ENCODE measurements at regions not wholly inside any gene's neighbourhood (a gene's known extent, or its start where the extent isn't known, plus 50 kb on each side); places are given as distances from the start of the nearest gene placed in this dataset.

GRCh38 chr9:75612205-75612604, 278.3 kb upstream of the PCSK5 start:
- no peak for TF ChIP-seq ZNF70 (CRISPR knock-in tag; IDR thresholded peaks at IDR 0.05)
- TF ChIP-seq GLIS3 (CRISPR knock-in tag; IDR thresholded peaks at IDR 0.05): no peak
- TF ChIP-seq, protein P1, sequence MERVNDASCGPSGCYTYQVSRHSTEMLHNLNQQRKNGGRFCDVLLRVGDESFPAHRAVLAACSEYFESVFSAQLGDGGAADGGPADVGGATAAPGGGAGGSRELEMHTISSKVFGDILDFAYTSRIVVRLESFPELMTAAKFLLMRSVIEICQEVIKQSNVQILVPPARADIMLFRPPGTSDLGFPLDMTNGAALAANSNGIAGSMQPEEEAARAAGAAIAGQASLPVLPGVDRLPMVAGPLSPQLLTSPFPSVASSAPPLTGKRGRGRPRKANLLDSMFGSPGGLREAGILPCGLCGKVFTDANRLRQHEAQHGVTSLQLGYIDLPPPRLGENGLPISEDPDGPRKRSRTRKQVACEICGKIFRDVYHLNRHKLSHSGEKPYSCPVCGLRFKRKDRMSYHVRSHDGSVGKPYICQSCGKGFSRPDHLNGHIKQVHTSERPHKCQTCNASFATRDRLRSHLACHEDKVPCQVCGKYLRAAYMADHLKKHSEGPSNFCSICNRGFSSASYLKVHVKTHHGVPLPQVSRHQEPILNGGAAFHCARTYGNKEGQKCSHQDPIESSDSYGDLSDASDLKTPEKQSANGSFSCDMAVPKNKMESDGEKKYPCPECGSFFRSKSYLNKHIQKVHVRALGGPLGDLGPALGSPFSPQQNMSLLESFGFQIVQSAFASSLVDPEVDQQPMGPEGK (CRISPR knock-in tag; IDR thresholded peaks at IDR 0.05; ENCODE audit: borderline replicate concordance): no peak
- TF ChIP-seq OSR1 (CRISPR knock-in tag; IDR thresholded peaks at IDR 0.05): no peak
- no peak for TF ChIP-seq CSDC2 (CRISPR knock-in tag; IDR thresholded peaks at IDR 0.05)
- TF ChIP-seq RARB (CRISPR knock-in tag; IDR thresholded peaks at IDR 0.05): no peak
- TF ChIP-seq ZNF8 (CRISPR knock-in tag; IDR thresholded peaks at IDR 0.05): no peak
- no peak for TF ChIP-seq ZFP3 (CRISPR knock-in tag; IDR thresholded peaks at IDR 0.05)
- TF ChIP-seq, protein P2, sequence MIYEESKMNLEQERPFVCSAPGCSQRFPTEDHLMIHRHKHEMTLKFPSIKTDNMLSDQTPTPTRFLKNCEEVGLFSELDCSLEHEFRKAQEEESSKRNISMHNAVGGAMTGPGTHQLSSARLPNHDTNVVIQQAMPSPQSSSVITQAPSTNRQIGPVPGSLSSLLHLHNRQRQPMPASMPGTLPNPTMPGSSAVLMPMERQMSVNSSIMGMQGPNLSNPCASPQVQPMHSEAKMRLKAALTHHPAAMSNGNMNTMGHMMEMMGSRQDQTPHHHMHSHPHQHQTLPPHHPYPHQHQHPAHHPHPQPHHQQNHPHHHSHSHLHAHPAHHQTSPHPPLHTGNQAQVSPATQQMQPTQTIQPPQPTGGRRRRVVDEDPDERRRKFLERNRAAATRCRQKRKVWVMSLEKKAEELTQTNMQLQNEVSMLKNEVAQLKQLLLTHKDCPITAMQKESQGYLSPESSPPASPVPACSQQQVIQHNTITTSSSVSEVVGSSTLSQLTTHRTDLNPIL (CRISPR knock-in tag; IDR thresholded peaks at IDR 0.05; ENCODE audit: low read depth): no peak
- TF ChIP-seq ISL1 (CRISPR knock-in tag; IDR thresholded peaks at IDR 0.05): no peak
- TF ChIP-seq BACH2 (CRISPR knock-in tag; IDR thresholded peaks at IDR 0.05; ENCODE audit: borderline replicate concordance): no peak
- ATAC-seq: no peak

DNA sequence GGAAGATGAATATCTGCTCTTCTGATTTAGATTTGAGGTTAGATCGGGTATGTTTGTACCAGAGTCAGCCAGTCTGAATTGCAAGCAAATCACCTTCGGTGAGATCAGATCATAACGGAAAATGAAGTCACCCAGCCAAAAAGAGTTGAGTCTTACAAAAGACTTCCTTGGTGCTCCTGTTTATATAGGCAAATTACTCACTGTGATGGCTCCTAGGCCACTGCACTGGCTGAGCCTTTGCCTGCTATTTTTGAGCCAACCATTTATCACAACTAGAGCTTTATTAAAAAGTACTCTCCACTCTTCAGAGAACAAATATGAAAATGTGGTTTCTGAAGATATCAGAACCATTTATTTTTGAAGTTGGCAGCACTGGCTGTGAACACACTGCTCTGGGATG, 277.7 kb upstream of the PCSK5 start:
- no peak for TF ChIP-seq ZNF8 (CRISPR knock-in tag; IDR thresholded peaks at IDR 0.05)
- no peak for TF ChIP-seq ZC3H10 (CRISPR knock-in tag; IDR thresholded peaks at IDR 0.05)
- TF ChIP-seq ISL1 (CRISPR knock-in tag; IDR thresholded peaks at IDR 0.05): no peak
- TF ChIP-seq CSDC2 (CRISPR knock-in tag; IDR thresholded peaks at IDR 0.05): no peak
- TF ChIP-seq ZNF70 (CRISPR knock-in tag; IDR thresholded peaks at IDR 0.05): no peak
- TF ChIP-seq SNAI2 (CRISPR knock-in tag; IDR thresholded peaks at IDR 0.05): no peak
- no peak for TF ChIP-seq GLIS3 (CRISPR knock-in tag; IDR thresholded peaks at IDR 0.05)
- TF ChIP-seq, protein P1 (CRISPR knock-in tag; IDR thresholded peaks at IDR 0.05; ENCODE audit: borderline replicate concordance): no peak
- no peak for TF ChIP-seq RARB (CRISPR knock-in tag; IDR thresholded peaks at IDR 0.05)
- TF ChIP-seq OSR1 (CRISPR knock-in tag; IDR thresholded peaks at IDR 0.05): no peak
- no peak for TF ChIP-seq ZNF565 (CRISPR knock-in tag; conservative IDR thresholded peaks at IDR 0.05; ENCODE audit: low read depth)
- no peak for TF ChIP-seq TOX (CRISPR knock-in tag; IDR thresholded peaks at IDR 0.05; ENCODE audit: borderline replicate concordance)
- no peak for TF ChIP-seq PPARA (CRISPR knock-in tag; IDR thresholded peaks at IDR 0.05; ENCODE audit: borderline replicate concordance)
- TF ChIP-seq ZFP3 (CRISPR knock-in tag; IDR thresholded peaks at IDR 0.05): no peak
- TF ChIP-seq ARNTL (CRISPR knock-in tag; IDR thresholded peaks at IDR 0.05; ENCODE audit: borderline replicate concordance, low read depth): no peak
- TF ChIP-seq, protein P2 (CRISPR knock-in tag; IDR thresholded peaks at IDR 0.05; ENCODE audit: low read depth): no peak
- no peak for ATAC-seq

DNA sequence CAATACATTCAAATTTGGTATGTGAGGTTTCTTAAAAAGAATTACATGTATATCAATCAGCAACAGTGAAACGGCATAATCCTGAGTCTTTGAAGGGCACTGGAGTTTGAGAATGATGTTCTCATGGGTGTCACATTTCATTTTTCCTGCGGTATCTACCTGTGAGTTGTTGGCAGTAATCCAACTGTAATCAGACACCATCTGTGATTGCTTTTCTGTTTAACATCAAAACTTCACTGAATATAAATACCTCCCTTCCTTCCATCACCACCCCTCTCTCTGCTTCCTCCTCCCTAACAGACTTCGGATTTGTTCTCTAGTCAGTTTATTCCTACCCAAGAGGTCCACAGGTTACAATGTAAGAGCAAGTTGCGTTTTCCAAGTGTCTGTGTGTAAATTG, 275.2 kb upstream of the PCSK5 start:
- ATAC-seq: no peak
- TF ChIP-seq PPARA (CRISPR knock-in tag; IDR thresholded peaks at IDR 0.05; ENCODE audit: borderline replicate concordance) (no peak), ZNF8 (CRISPR knock-in tag; IDR thresholded peaks at IDR 0.05) (no peak), TOX (CRISPR knock-in tag; IDR thresholded peaks at IDR 0.05; ENCODE audit: borderline replicate concordance) (no peak), ZFP3 (CRISPR knock-in tag; IDR thresholded peaks at IDR 0.05) (no peak), ZC3H10 (CRISPR knock-in tag; IDR thresholded peaks at IDR 0.05) (no peak), ISL1 (CRISPR knock-in tag; IDR thresholded peaks at IDR 0.05) (no peak), OSR1 (CRISPR knock-in tag; IDR thresholded peaks at IDR 0.05) (no peak), TCF4 (CRISPR knock-in tag; IDR thresholded peaks at IDR 0.05; ENCODE audit: borderline replicate concordance) (no peak), SNAI2 (CRISPR knock-in tag; IDR thresholded peaks at IDR 0.05) (no peak), ESRRG (CRISPR knock-in tag; IDR thresholded peaks at IDR 0.05) (no peak), CSDC2 (CRISPR knock-in tag; IDR thresholded peaks at IDR 0.05) (no peak)
- TF ChIP-seq, protein P1 (CRISPR knock-in tag; IDR thresholded peaks at IDR 0.05; ENCODE audit: borderline replicate concordance): no peak

Measured in SK-N-SH treated with all-trans-retinoic acid at 6 μM for 48 hours (cell line).